ENCODE measurements at regions not wholly inside any gene's neighbourhood (a gene's known extent, or its start where the extent isn't known, plus 50 kb on each side); places are given as distances from the start of the nearest gene placed in this dataset.

DNA sequence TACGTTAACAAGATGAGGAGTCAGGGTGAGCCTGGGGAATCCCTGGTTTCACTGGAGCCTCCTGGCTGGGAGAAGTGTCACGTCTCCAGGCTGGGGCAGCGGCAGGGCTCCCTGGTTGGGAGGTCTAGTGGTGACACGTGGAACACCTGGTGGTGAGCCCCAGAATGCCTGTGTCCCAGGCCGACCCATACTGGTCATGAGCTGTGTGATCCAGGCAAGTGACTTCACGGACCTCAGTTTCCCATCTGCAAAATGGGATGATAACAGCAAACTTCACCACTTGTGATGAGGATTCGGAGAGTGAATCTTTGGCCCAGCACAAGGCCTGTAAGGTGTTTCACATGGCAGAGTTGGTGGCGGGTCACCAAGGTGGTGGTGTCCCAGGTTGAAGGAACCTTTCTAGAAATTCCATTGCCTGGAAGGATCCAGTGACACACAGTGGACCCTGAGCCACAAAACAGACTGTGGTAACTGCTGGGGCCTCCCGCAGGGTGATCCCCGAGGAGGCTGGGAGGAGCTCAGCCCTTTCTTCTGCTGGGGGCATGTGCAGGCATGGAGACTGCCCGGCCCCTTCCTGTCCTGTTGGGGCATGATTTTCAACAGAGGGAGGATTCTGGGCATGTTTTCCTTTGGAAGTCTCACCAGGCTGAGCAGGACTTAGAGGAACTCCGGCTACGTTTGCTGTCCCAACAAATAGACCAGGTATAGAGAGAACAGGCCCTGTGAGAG lies 153.9 kb upstream of the IER5L start:
- intact Hi-C loops (cut with DNase I; ENCODE audit: low total_unique reads): no loop called here
- Histone ChIP-seq H3K36me3 (no peaks in the 10 kb centered on the region), H3K27me3 (no peaks in the 10 kb centered on the region), H3K4me1 (peaks cover 36 to 59% (median 41%) of the 10 kb centered on the region in 4 donors), H3K27ac (peak overlapping the region; percentile 20 to 95 (median 88)), H3K4me3 (no peak overlapping the region), H3K9me3 (peaks cover 0 to 12% (median 8%) of the 10 kb centered on the region in 4 donors)
- DNase-seq: peak in 1 of 2 donors; percentile 45
- TF ChIP-seq EP300 (IDR thresholded peaks at IDR 0.05) (no peak), POLR2AphosphoS5 (IDR thresholded peaks at IDR 0.05) (no peak), POLR2A (IDR thresholded peaks at IDR 0.05) (no peak)
- TF ChIP-seq, protein P1, sequence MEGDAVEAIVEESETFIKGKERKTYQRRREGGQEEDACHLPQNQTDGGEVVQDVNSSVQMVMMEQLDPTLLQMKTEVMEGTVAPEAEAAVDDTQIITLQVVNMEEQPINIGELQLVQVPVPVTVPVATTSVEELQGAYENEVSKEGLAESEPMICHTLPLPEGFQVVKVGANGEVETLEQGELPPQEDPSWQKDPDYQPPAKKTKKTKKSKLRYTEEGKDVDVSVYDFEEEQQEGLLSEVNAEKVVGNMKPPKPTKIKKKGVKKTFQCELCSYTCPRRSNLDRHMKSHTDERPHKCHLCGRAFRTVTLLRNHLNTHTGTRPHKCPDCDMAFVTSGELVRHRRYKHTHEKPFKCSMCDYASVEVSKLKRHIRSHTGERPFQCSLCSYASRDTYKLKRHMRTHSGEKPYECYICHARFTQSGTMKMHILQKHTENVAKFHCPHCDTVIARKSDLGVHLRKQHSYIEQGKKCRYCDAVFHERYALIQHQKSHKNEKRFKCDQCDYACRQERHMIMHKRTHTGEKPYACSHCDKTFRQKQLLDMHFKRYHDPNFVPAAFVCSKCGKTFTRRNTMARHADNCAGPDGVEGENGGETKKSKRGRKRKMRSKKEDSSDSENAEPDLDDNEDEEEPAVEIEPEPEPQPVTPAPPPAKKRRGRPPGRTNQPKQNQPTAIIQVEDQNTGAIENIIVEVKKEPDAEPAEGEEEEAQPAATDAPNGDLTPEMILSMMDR (IDR thresholded peaks at IDR 0.05): no peak
- WGBS, 5 donors: 73 to 83% (median 74%) methylated on average over 12 to 13 of the region's 13 CpGs

DNA sequence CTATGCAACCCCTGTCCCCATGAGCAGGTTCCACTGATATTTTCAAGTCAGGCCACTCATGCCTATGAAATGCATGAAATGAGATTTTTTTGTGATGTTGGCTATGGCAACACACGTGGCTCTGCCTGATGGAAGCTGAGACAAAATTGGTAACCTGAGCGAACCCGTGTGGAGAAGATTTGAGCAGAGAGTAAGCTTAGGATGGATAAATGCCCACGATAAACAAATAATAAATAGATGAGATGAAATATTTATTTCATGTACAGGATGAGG lies 153.4 kb upstream of the IER5L start:
- TF ChIP-seq, protein P1 (IDR thresholded peaks at IDR 0.05): no peak
- no peak for TF ChIP-seq POLR2A (IDR thresholded peaks at IDR 0.05)
- no peak for TF ChIP-seq POLR2AphosphoS5 (IDR thresholded peaks at IDR 0.05)
- no peak for TF ChIP-seq EP300 (IDR thresholded peaks at IDR 0.05)
- no peaks in the 10 kb centered on the region for H3K27me3 ChIP-seq
- no peak overlapping the region for H3K4me3 ChIP-seq
- whole genome bisulfite sequencing, 5 donors: 59 to 86% (median 67%) methylated on average over 4 of the region's 4 CpGs
- peaks cover 31 to 54% (median 36%) of the 10 kb centered on the region in 4 donors for H3K4me1 ChIP-seq
- intact Hi-C loops (cut with DNase I; ENCODE audit: low total_unique reads): no loop called here
- DNase-seq: no peak
- H3K27ac ChIP-seq: peak overlapping the region in 3 of 5 donors; percentile 88 to 95 (median 93)
- peaks cover 0 to 12% (median 8%) of the 10 kb centered on the region in 4 donors for H3K9me3 ChIP-seq
- H3K36me3 ChIP-seq: no peaks in the 10 kb centered on the region

DNA sequence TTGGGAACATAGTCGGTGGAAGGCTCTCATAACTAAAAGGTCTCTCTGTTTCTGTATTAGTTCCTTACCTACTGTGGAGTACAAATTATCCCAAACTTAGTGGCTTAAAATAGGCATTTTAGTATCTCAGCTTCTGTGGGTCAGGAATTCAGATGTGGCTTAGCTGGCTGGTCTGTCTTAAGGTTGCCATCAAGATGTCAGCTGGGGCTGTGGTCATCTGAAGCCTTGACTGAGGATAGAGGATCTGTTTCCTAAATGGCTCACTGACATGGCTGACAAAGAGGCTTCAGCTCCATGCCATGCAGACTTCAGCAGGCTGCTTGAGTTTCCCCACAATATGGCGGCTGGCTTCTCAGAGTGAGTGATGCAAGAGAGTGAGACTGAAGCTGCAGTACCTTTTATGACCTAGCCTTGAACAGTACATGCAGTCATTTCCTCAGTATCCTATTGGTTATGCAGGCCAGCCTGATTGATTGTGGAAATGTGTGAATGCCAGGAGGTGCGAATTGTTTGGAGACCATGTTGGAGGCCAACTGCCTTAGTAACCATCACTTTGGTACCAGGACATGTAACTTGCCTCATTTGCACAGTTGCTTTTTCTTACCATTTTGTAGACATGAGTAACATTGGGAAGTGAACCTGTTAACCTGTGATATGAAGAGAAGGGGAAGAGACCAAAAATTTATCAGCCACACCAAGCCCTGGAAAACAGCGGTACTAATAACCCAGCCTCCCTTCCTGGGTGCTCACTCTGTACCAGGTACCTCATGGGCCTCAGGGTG lies 152.8 kb upstream of the IER5L start:
- 94 to 98% (median 97%) methylated on average over 4 of the region's 4 CpGs for WGBS, 5 donors
- no peak for DNase-seq
- intact Hi-C loops (cut with DNase I; ENCODE audit: low total_unique reads): no loop called here
- Histone ChIP-seq H3K4me3 (no peak overlapping the region), H3K36me3 (no peaks in the 10 kb centered on the region), H3K9me3 (peaks cover 0 to 12% (median 8%) of the 10 kb centered on the region in 4 donors), H3K27ac (peak overlapping the region in 2 of 5 donors; percentile 88 to 93), H3K4me1 (peaks cover 26 to 49% (median 31%) of the 10 kb centered on the region in 4 donors), H3K27me3 (no peaks in the 10 kb centered on the region)
- TF ChIP-seq EP300 (IDR thresholded peaks at IDR 0.05): no peak
- TF ChIP-seq, protein P1 (IDR thresholded peaks at IDR 0.05): no peak
- no peak for TF ChIP-seq POLR2A (IDR thresholded peaks at IDR 0.05)
- TF ChIP-seq POLR2AphosphoS5 (IDR thresholded peaks at IDR 0.05): no peak

DNA sequence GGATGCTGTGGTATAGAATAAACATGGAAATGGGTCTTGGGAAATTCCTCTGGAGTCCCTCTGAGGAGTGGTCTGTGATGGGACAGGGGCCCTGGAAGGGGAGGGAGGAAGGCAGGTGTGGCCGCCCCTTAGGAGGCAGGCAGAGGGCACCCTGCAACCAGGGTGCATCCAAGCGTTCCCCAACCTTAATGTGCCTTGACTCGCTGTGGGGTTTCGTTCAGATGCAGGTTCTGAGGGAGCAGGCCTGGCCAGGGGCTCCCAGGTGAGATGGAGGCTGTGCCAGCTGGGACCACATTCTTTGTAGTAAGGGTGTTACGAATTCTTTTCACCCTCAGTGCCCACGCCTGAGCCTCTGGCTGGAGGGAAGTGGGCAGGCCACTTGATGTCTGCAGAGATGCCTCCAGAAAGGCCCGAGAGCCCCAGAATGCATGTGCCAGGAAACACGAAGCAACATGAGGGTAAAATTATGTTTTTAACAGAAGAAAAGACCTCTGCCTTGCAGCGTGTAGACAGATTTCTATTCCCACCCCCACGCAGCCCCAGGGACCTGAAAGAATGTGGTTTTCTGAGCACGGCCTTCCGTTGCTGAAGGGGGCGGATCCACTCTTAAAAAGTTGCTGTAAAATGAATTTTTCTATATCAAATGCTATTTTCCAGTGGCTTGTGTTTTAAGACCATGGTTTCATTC lies 150.4 kb upstream of the IER5L start:
- TF ChIP-seq EP300 (IDR thresholded peaks at IDR 0.05) (no peak), POLR2AphosphoS5 (IDR thresholded peaks at IDR 0.05) (no peak), POLR2A (IDR thresholded peaks at IDR 0.05) (no peak)
- TF ChIP-seq, protein P1 (IDR thresholded peaks at IDR 0.05): no peak
- DNase-seq: peak in 1 of 2 donors; percentile 80
- Histone ChIP-seq H3K9me3 (peaks cover 0 to 12% (median 8%) of the 10 kb centered on the region in 4 donors), H3K27me3 (no peaks in the 10 kb centered on the region), H3K4me1 (peaks cover 2 to 34% (median 15%) of the 10 kb centered on the region in 4 donors), H3K4me3 (no peak overlapping the region), H3K27ac (peak overlapping the region in 3 of 5 donors; percentile 15 to 47 (median 28)), H3K36me3 (no peaks in the 10 kb centered on the region)
- 64 to 86% (median 75%) methylated on average over 12 to 13 of the region's 13 CpGs for WGBS, 5 donors
- intact Hi-C loops (cut with DNase I; ENCODE audit: low total_unique reads): loop anchor here (10.0 kb wide), 1 partner anchor 64 kb away; no protein-coding TSS in a partner anchor
